NCI-H82 treated with DMSO at 0.1 percent for 48 hours (cell line): ENCODE measurements at regions not wholly inside any gene's neighbourhood (a gene's known extent, or its start where the extent isn't known, plus 50 kb on each side); places are given as distances from the start of the nearest gene placed in this dataset.
"Not testable (repeated sequence)": the region's sequence is repeated elsewhere in the genome, so short reads cannot be mapped to it uniquely, and the experiment has no call there.

Experiments
- DNase-seq: peaks from one replicate; lab custom pipeline; 2025; ENCODE audit not compliant: unreplicated experiment; lab: John Stamatoyannopoulos, UW

DNA sequence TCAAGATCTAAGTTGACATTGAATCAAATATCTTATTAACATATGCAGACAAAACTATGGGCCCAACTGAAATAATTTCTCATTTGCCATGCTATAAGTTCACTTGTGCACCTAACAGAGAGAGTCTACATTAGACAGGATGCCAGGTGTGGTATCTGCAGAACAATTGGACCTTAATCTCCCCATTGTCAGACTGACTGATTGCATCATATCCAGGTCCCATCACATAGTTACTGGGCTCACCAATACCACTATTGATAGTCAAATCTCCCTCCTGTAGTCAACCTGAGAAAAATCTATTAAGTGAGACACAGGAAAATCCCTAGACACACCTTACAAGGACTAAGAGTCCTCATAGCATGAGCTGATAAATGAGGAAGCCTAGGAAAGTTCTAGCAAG is 156.0 kb upstream of the FRG1 start:
- DNase-seq: no peak

DNA sequence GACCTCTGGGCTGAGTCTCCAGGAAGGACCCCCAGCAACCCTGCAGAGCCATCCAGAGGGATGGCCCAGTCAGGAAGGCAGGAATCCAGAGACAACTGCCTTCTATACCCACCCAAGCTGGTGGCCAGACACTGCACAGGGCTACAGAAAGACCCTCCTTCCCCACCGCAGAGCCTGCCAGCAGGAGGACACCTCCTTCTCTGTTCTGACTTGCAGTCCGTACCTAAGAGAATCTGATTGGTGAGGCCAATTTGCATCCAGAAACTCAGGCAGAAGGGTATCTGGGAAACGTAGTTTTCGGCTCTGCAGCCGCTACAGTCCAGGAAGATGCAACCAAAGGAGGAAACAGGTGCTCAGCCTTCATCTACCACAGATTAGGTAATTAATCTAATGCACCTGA is 155.4 kb upstream of the FRG1 start:
- no peak for DNase-seq

DNA sequence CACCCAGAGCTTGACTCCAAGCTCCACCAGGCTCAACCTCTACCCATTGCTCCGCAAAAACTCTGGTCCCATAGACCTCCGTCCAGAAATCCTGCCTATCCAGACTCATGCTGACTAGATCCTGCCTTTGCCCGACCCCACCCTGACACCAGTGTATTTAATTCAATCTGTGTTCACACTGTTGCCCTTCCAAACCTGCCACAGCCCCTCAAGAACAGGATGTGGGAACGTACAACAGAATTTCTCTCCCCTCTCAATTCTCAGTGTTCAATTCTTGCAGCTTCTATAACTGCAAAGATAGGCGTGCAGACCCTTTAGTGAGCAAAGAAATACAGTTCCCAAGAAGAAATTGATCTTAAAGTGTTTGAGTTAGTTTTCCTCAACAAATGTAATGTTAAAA is 154.2 kb upstream of the FRG1 start:
- no peak for DNase-seq

DNA sequence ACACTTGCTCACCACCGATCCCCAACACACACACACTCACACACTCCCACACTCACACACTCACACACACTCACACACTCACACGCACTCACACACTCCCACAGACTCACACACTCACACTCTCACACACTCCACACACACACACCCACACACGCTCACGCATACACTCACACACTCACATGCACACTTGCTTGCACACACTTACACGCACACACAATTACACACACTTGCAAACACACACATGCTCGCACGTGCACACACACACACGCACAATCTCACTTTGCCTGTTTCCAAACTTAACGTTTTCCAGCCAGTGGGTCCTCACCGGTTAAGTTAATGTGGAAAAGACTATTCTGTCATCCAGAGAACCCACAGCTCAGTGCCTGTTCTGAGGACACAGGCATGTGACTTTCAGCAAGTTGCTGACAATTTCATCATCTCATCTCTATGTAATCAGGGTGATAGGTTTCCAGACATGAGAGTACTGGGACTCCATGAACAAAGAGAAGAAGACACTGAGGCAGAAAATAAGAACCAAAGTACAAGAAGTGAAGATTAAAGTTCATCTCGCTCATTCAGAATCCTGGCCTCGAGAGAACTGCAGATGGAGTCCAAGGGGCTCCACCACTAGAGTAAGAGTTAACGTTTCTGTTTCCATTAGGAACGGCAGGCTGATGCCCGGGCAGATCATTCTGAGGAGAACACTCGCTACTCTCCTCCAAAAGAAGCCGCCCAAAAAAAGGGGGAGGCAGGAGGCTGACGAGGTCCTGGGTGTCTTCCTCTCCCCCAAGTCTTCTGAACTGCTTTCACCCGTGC is 153.2 kb upstream of the FRG1 start:
- no peak for DNase-seq

DNA sequence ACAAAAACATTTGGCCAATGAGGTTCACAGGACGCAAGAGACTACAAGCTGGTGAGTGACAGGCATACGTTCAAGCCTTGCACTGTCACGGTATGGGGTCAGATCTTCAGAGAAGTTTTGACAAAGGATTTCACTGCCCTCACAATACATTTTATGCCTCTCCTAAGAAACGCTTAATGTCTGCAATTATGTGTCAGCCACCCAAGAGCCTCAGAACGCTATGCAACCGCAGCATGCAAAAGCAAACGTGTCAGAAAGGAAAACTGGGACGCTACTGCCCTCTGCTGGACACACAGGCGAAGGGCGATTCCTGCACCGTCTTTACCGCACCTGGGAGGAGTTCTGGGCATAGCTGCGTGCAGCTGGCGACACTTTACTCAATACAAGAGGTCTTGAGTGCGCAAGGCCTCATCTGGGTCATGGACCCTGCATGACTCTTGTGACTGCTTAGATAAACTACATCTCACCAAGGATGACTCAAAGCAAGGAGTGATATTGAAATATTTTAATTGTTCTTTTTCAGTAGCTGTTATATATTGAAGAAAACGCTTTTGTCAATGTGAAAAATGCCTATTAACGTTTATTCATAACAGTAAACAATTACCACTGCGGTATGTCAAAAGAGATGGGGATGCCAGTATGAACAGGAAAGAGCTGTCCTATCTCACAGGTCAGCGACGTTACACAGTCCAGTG is 147.6 kb upstream of the FRG1 start:
- DNase-seq: peak; percentile 1

DNA sequence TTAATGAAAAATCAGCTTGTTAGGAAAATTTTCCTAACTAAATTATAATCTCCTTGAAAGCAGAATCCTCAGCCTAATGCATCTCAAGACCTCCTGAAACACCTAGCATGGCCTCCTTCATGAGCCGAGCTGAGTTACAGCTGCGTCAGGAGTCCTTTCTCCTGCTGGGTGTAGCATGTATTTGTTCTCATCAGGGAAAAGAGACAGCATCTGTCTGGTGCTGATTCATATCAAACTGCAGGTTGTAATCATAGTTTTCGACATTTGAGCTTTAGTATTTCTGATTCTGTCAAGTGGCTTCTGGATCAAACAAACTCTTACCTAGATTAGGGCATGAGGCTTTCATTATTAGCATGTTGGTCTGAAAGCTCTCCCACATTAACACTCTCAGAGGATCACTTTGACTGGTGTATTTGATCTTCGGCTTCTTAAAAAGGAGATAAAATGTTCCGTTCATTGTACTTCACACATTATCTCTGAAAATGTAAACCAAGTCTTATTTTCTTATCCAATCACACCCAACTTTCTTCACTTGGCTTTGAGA is 140.1 kb upstream of the FRG1 start:
- DNase-seq: no peak

DNA sequence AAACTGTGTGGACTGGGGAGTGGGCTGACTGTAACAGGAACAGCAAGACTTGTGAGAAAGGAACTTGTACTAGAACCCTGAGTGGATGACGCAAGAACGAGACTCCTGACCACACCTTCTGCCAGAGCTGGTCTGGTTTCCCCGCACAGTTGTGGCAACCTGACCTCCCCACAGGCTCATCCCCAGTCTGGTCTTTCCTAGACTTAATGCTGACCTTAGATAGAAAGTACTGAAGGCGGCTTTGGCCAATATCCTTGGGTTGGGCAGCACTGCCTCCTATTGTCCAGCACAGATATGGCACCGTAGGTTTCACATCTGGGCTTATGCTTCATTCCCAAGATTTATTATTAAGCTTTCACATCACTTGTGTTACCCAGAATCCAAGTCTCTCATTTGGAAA is 137.8 kb upstream of the FRG1 start:
- no peak for DNase-seq

DNA sequence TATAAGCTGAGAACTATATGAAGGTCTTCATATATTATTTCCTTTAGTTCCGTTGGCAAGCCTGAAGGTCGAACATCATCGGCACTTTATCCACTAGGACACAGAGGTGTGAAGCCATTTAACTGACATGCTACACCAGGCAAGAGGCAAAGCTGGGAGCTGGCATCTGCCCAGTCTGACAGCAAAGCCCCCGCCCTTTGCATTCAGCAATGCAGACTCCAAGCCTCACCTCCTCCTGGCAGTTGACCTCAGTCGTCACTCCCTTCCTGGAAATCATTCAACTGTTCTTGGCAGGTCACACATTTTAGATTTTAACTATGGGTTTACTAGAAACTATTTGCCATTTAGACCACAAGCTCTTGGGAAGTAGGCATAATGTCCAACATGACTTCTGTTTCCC is 135.8 kb upstream of the FRG1 start:
- DNase-seq: no peak

DNA sequence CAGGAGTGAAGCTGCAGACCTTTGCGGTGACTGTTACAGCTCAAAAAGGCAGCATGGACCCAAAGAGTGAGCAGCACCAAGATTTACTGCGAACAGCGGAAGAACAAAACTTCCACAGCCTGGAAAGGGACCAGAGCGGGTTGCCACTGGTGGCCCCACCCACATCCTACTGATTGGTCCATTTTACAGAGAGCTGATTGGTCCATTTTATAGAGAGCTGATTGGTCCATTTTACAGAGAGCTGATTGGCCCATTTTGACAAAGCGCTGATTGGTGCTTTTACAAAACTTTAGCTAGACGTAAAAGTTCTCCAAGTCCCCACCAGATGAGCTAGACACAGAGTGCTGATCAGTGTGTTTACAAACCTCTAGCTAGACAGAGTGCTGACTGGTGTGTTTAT is 134.2 kb upstream of the FRG1 start:
- DNase-seq: no peak

DNA sequence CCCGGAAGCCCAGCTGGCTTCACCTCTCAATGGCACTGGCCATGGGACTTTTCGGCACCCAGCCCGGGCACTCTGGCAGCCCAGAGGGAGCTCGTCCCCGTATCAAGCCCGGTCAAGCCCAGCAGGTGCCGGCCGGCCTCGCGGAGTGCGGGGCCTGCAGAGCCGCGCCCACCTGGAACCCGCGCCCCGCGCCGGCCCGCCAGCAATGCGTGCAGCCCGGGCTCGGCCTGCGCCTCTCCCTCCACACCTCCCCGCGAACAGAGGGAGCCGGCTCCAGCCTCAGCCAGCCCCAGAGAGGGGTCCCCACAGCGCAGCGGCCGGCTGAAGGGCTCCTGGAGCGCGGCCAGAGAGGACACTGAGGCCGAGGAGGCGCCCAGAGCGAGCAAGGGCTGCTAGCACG is 133.6 kb upstream of the FRG1 start:
- no peak for DNase-seq

DNA sequence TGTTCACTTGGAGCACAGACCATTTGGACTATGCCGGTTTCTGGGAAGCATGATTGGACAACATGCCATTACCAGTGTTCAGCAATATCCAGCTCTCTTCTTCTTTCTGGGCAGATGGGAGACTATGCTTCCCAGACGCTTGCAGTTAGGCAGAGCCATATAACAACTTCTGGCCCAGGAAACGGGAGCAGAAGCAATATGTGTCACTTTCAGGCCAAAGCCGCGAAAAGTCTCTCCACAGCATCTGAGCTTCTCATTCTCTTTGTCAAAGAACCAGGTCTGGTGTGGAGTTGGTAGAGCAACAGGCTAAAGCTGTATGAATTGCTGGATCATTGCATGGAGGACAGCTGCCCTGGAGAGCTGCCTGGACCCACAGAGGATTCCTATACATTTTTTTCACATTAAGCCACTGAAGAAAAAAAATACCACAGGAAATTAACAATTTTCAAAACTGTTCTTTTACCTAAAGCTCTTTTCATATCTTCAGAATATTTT is 131.4 kb upstream of the FRG1 start:
- no peak for DNase-seq

DNA sequence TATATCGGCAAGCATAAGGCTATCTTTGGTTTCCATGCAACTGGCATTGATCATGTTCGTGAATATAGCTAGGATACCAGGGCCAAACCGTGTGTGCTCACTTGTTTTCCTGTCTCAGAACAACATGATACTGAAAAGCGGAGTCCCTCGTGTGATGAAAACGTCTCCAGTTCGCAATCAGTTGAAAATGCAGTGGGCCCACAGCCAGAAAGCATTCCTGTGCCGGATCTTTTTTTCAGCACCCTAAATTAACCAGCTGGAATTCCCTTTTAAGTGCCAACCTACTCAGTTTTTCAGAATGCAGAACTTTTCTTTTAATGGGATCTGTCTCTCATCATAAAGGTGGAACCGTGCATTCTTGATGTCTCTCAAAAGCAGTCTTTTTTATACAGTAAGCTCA is 130.8 kb upstream of the FRG1 start:
- DNase-seq: no peak

DNA sequence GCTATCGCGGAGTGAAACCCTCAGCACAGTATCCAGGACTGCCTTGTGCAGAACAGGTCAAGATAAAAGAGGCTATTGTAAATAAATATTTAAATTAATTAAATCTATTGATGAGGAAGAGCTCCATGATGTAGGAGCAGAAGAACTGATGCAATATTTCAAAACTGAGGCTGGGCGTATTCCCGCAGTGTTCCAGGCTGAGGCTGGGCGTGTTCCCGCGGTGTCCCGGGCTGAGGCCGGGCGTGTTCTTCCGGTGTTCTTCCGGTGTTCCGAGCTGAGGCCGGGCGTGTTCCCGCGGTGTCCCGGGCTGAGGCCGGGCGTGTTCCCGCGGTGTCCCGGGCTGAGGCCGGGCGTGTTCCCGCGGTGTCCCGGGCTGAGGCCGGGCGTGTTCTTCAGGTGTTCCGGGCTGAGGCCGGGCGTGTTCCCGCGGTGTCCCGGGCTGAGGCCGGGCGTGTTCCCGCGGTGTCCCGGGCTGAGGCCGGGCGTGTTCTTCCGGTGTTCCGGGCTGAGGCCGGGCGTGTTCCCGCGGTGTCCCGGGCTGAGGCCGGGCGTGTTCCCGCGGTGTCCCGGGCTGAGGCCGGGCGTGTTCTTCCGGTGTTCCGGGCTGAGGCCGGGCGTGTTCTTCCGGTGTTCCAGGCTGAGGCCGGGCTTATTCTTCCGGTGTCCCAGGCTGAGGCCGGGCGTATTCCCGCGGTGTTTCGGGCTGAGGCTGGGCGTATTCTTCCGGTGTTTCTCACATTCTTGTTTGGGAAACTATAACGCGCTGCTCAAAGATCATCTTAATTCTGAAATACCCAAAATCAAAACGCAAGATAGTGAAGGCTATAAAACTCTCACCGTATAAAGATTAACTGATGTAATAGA is 130.1 kb upstream of the FRG1 start:
- DNase-seq: not testable (repeated sequence)

DNA sequence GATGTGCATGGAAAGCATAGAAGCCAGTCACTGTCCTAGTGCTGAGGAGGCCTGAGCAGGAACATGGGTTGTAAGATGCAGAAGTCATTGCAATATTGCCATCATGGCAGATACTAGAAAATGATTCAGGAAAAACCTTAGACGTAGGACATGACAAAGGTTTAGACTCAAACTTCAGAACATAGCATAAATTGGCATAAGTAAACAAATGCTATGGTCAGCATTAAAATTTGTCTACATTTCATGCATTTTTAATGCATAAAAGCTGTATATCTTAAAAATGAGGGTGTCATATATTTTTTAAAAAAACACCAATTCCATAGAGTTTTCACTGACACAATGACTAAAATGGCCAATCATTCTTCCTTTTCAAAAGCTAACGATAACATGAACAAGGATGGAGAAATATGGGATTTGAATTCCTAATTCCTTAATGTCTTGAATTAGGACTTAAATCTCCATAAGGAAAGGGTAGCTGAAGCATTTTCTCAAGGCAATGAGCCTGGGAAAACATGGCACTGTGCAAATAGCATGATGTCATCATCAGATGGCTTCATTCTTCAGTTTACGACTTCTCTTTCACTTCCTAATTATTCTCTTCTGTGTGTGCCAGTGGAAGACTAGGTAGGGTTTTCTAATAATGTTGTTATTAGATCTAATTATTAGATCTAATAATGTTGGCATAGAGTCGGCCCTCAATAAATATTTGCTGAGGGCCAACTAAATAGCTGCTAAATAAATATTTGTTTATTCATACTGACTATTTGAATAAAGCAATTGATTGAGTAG is 125.1 kb upstream of the FRG1 start:
- no peak for DNase-seq

DNA sequence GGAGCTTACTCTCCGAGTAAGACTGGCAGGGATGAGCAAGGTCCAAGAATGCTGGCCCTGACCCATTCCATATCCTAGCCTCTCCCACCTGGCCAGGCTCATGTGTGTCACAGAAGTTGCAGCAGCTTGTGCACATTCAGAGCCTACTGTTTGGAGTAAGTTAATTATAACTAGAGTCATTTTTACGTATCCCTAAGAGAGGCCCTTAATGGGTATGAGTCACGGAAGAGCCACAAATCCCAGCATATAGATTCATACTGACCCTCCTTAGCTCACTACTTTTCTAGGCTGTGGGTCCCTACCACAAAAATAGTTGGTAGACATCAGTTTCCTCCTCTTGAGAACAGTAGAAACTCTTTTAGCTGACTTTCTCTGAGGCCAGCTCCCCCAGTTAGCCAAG is 118.3 kb upstream of the FRG1 start:
- DNase-seq: no peak

DNA sequence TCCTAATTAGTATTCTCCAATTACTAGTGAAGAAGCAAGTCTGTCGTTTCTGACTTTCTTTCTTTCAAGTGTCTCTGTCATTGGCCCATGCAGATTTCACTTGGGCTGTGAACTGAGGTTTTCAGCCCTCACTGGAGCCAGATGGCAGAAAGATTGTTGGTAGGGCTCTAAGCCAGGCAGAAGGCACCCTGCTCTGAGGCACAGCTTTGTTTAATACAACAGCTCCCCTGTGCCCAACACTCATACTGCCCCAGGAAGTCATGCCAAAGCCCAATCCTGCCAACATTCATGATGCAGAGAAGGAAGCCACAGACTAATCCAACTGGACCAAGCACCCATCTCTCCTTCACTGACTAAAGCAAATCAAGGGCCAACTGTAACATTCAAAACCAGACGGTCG is 117.1 kb upstream of the FRG1 start:
- no peak for DNase-seq

DNA sequence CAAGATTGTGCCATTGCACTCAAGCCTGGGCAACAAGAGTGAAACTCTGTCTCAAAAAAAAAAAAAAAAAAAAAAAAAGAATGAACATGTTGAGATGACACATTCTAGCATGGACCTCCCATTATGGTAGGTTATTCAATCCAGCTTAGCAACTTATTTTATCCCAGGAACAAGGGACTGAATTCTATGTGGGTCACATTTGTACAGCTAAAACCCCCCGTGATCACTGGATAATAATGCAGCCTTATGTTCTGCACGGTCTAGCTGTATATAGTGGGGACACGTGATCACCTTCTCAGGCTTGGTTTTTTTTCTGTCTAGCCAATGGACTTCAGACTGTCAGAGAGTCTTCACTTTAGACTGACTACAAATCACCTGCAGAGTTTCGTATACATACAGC is 115.2 kb upstream of the FRG1 start:
- DNase-seq: no peak

DNA sequence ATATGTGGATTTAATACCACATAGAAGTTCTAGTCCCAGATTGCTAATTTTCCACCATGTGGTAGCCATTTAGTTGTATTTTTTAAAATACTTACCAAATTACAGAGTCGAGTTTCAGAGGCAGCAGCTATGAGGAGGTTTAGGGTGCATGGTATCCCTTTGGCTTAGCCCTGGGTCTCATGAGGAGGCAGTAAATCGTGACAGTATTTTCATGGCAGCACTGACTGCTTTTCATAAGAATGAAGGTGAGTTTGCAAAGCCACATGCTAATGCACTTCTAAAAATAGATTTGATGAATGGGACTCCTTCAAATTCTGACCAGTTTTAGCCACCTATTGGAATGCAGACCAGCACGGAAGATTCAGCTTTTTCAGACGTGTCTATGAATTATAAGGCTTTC is 114.0 kb upstream of the FRG1 start:
- no peak for DNase-seq

DNA sequence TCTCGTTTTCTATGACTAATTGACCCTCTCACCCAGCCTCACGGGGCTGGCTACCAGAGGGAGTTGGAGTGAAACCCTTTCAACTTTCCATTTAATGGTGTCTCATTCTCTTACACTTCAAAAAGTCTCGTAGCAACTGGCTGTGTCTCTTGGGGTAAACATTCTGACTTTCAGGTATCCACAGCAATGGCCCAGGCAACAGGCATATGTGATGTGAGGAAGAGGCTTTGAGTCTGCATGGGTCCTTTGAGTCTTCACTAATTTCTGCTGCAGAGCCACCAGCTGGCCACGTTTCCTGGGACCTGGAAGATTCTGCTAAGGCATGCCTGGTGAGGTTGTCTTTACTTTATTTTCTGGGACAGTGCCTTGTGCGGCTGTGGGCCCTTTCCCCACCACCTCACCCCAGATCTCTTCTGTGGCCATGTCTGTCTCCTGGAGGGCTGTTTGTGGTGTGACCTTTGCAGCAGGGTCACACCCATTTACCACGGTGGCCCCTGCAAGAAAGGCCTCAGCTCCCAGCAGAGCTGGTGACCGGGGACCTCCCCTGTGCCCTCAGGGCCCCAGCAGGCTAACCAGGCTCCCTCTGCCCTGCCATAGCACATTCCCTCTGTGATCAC is 112.5 kb upstream of the FRG1 start:
- DNase-seq: no peak

DNA sequence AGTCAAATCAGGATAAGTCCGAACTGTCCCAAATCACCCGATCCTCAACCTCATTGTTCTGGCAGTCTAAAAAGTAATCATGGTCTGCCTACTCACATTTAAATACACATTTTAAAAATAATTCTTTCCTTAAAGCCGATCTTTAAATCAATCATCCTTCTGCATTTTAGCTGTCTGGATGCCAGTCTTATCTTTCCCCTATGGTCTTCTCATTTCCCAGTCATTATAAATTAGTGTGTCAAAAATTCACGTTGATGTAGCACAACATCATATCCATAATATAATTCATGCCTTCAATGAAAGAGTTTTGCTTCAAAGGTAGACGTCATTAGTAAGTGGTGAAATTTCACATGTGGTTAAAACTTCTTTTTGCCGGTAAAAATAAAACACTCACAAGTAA is 108.1 kb upstream of the FRG1 start:
- DNase-seq: no peak
